ENCODE measurements at regions not wholly inside any gene's neighbourhood (a gene's known extent, or its start where the extent isn't known, plus 50 kb on each side); places are given as distances from the start of the nearest gene placed in this dataset.
"Not testable (repeated sequence)": the region's sequence is repeated elsewhere in the genome, so short reads cannot be mapped to it uniquely, and the experiment has no call there.

- no peak for DNase-seq
Observed at GRCh38 chr6:168841609-168842278, 400.8 kb downstream of the SMOC2 start.

- not testable (repeated sequence) for DNase-seq
Observed at GRCh38 chr6:168840932-168841331, 399.9 kb downstream of the SMOC2 start.

- not testable (repeated sequence) for DNase-seq
Observed at GRCh38 chr6:168840299-168840698, 399.3 kb downstream of the SMOC2 start.

GRCh38 chr6:168838037-168838399 lies 397.0 kb downstream of the SMOC2 start:
- DNase-seq, result no peak

GRCh38 chr6:168837254-168838036 lies 396.5 kb downstream of the SMOC2 start:
- DNase-seq, result no peak

- no peak for DNase-seq
Observed at GRCh38 chr6:168835991-168836390, 395.0 kb downstream of the SMOC2 start.

- DNase-seq, result no peak
Observed at GRCh38 chr6:168834801-168835200, 393.8 kb downstream of the SMOC2 start.

GRCh38 chr6:168834042-168834587 lies 393.1 kb downstream of the SMOC2 start:
- DNase-seq, result no peak

GRCh38 chr6:168828800-168829199 lies 387.8 kb downstream of the SMOC2 start:
- no peak for DNase-seq

- no peak for DNase-seq
Observed at GRCh38 chr6:168828035-168828434, 387.1 kb downstream of the SMOC2 start.

GRCh38 chr6:168827586-168827871 lies 386.5 kb downstream of the SMOC2 start:
- no peak for DNase-seq

GRCh38 chr6:168826726-168827585 lies 386.0 kb downstream of the SMOC2 start:
- no peak for DNase-seq

GRCh38 chr6:168826078-168826390 lies 385.1 kb downstream of the SMOC2 start:
- DNase-seq, result no peak

- DNase-seq, result no peak
Observed at GRCh38 chr6:168825226-168826077, 384.5 kb downstream of the SMOC2 start.

- no peak for DNase-seq
Observed at GRCh38 chr6:168823397-168824212, 382.6 kb downstream of the SMOC2 start.

GRCh38 chr6:168822376-168822775 lies 381.4 kb downstream of the SMOC2 start:
- DNase-seq, result no peak

- no peak for DNase-seq
Observed at GRCh38 chr6:168819546-168819945, 378.6 kb downstream of the SMOC2 start.

GRCh38 chr6:168817558-168818159 lies 376.7 kb downstream of the SMOC2 start:
- DNase-seq, result no peak

- no peak for DNase-seq
Observed at GRCh38 chr6:168815229-168815628, 374.2 kb downstream of the SMOC2 start.

GRCh38 chr6:168808232-168808631 lies 367.2 kb downstream of the SMOC2 start:
- no peak for DNase-seq

GRCh38 chr6:168804331-168804730 lies 363.3 kb downstream of the SMOC2 start:
- no peak for DNase-seq

Measured in NCI-H2171 (cell line).